Upper lobe of left lung (tissue), 6 donors: ENCODE measurements at regions not wholly inside any gene's neighbourhood (a gene's known extent, or its start where the extent isn't known, plus 50 kb on each side); places are given as distances from the start of the nearest gene placed in this dataset.

Experiments used
- ATAC-seq, 2 donors: fragments of 200-7000 bp; cut with Tn5 transposase; one replicate each; pipeline ENCODE4 v1.9.1; 2022; ENCODE audit warnings: mild to moderate bottlenecking in 2 of 2, moderate library complexity in 2 of 2; ENCODE audit not compliant: low FRiP score in 2 of 2
- DNase-seq, 2 donors: peaks; one replicate each; pipeline ENCODE4 v3.0.0-alpha.2; 2019 to 2020
- H3K27ac ChIP-seq, 4 donors: fragments of 200-600 bp; sonication (generic); one replicate each; pipeline ENCODE4 v1.5.1; 2016 to 2019
- H3K27me3 ChIP-seq, 4 donors: fragments of 200-600 bp; sonication (generic); one replicate each; pipeline ENCODE4 v1.5.1; 2017 to 2019
- H3K36me3 ChIP-seq, 4 donors: fragments of 200-600 bp; sonication (generic); one replicate each; pipeline ENCODE4 v1.5.1; 2016 to 2019
- H3K4me1 ChIP-seq, 4 donors: fragments of 200-600 bp; sonication (generic); one replicate each; pipeline ENCODE4 v1.5.1; 2018 to 2019
- H3K4me3 ChIP-seq, 4 donors: fragments of 200-600 bp; sonication (generic); one replicate each; pipeline ENCODE4 v1.5.1; 2017 to 2019; ENCODE audit warnings: mild to moderate bottlenecking in 2 of 4, moderate library complexity in 1 of 4
- H3K9me3 ChIP-seq, 4 donors: fragments of 200-600 bp; sonication (generic); one replicate each; pipeline ENCODE4 v1.5.1; 2018 to 2019
- CTCF ChIP-seq, 6 experiments: fragments of 450-650 bp in 4 of 6; fragments of 200-600 bp in 2 of 6; sonication (generic) in 2 of 6; IDR thresholded peaks; one replicate each; pipeline ENCODE4 v1.5.1; 2016 to 2019; ENCODE audit warnings: antibody characterized with exemption in 6 of 6
- EP300 ChIP-seq, 4 donors: sonication (generic); formaldehyde crosslinking; IDR thresholded peaks; one replicate each; pipeline ENCODE4 v1.5.1; 2017; ENCODE audit warnings: antibody characterized with exemption in 4 of 4, control low read depth in 2 of 4
- POLR2A ChIP-seq, 4 donors: fragments of 450-650 bp; IDR thresholded peaks; one replicate each; pipeline ENCODE4 v1.5.1; 2016 to 2017; ENCODE audit warnings: antibody characterized with exemption in 4 of 4, mild to moderate bottlenecking in 2 of 4
- POLR2AphosphoS5 ChIP-seq, 2 donors: sonication (generic); formaldehyde crosslinking; IDR thresholded peaks; one replicate each; pipeline ENCODE4 v1.5.1; 2017; ENCODE audit warnings: antibody characterized with exemption in 2 of 2
- WGBS, 2 donors: methylation state at CpG; one replicate each; pipeline ENCODE4 v1.1.5; 2017 to 2018; 5-methylcytosine and 5-hydroxymethylcytosine counted together
- donor health status: DM: no; HTN: no; CAD: no; lungs with moderate emphysema.
- donor health status: DM: no; HTN: yes; CAD: no; lungs with severe emphysema.

- no peak for ATAC-seq
- Histone ChIP-seq H3K4me1 (peaks cover 0 to 8% (median 2%) of the 10 kb centered on the region in 4 donors), H3K4me3 (no peak overlapping the region), H3K9me3 (no peaks in the 10 kb centered on the region), H3K27me3 (no peaks in the 10 kb centered on the region), H3K36me3 (no peaks in the 10 kb centered on the region), H3K27ac (no peak overlapping the region)
- TF ChIP-seq POLR2AphosphoS5 (IDR thresholded peaks at IDR 0.05) (no peak), CTCF (IDR thresholded peaks at IDR 0.05) (no peak), POLR2A (IDR thresholded peaks at IDR 0.05) (no peak), EP300 (IDR thresholded peaks at IDR 0.05) (no peak)
- DNase-seq = no peak
- WGBS, 2 donors = 52 to 79% methylated on average over 1 of the region's 1 CpG
These were observed 122.0 kb upstream of the ALDH1A3 start for GRCh38 chr15:100757661-100758060.

GRCh38 chr15:100758555-100758954, 121.1 kb upstream of the ALDH1A3 start:
- H3K9me3 ChIP-seq = no peaks in the 10 kb centered on the region
- 70 to 74% methylated on average over 6 of the region's 6 CpGs for WGBS, 2 donors
- TF ChIP-seq CTCF (IDR thresholded peaks at IDR 0.05) (no peak), EP300 (IDR thresholded peaks at IDR 0.05) (no peak), POLR2A (IDR thresholded peaks at IDR 0.05) (no peak), POLR2AphosphoS5 (IDR thresholded peaks at IDR 0.05) (no peak)
- H3K4me3 ChIP-seq = no peak overlapping the region
- no peaks in the 10 kb centered on the region for H3K36me3 ChIP-seq
- DNase-seq (no peak), ATAC-seq (no peak)
- H3K4me1 ChIP-seq = peaks cover 0 to 8% (median 2%) of the 10 kb centered on the region in 4 donors
- H3K27ac ChIP-seq = no peak overlapping the region
- no peaks in the 10 kb centered on the region for H3K27me3 ChIP-seq

- TF ChIP-seq POLR2AphosphoS5 (IDR thresholded peaks at IDR 0.05) (no peak), POLR2A (IDR thresholded peaks at IDR 0.05) (no peak), CTCF (IDR thresholded peaks at IDR 0.05) (no peak), EP300 (IDR thresholded peaks at IDR 0.05) (no peak)
- Histone ChIP-seq H3K4me1 (peaks cover 0 to 8% (median 2%) of the 10 kb centered on the region in 4 donors), H3K4me3 (no peak overlapping the region), H3K9me3 (no peaks in the 10 kb centered on the region), H3K27ac (no peak overlapping the region), H3K27me3 (no peaks in the 10 kb centered on the region), H3K36me3 (no peaks in the 10 kb centered on the region)
- 33 to 40% methylated on average over 6 of the region's 6 CpGs for WGBS, 2 donors
- ATAC-seq (peak in 1 of 2 donors; percentile 76), DNase-seq (no peak)
These were observed 120.5 kb upstream of the ALDH1A3 start for GRCh38 chr15:100759106-100759505.

GRCh38 chr15:100759698-100760356, 119.8 kb upstream of the ALDH1A3 start:
- peaks cover 0 to 8% (median 2%) of the 10 kb centered on the region in 4 donors for H3K4me1 ChIP-seq
- no peaks in the 10 kb centered on the region for H3K27me3 ChIP-seq
- DNase-seq = no peak
- peak; percentile 49 to 89 for ATAC-seq
- no peak overlapping the region for H3K4me3 ChIP-seq
- no peak overlapping the region for H3K27ac ChIP-seq
- TF ChIP-seq POLR2A (IDR thresholded peaks at IDR 0.05) (no peak), POLR2AphosphoS5 (IDR thresholded peaks at IDR 0.05) (no peak), EP300 (IDR thresholded peaks at IDR 0.05) (no peak), CTCF (IDR thresholded peaks at IDR 0.05) (no peak)
- H3K36me3 ChIP-seq = no peaks in the 10 kb centered on the region
- 31 to 51% methylated on average over 6 to 12 of the region's 12 CpGs for WGBS, 2 donors
- H3K9me3 ChIP-seq = no peaks in the 10 kb centered on the region

GRCh38 chr15:100760357-100760903, 119.2 kb upstream of the ALDH1A3 start:
- TF ChIP-seq CTCF (IDR thresholded peaks at IDR 0.05) (no peak), POLR2A (IDR thresholded peaks at IDR 0.05) (no peak), EP300 (IDR thresholded peaks at IDR 0.05) (no peak), POLR2AphosphoS5 (IDR thresholded peaks at IDR 0.05) (no peak)
- no peak for DNase-seq
- ATAC-seq = no peak
- H3K27me3 ChIP-seq = no peaks in the 10 kb centered on the region
- H3K27ac ChIP-seq = no peak overlapping the region
- H3K9me3 ChIP-seq = no peaks in the 10 kb centered on the region
- no peak overlapping the region for H3K4me3 ChIP-seq
- WGBS, 2 donors = 85 to 87% methylated on average over 5 to 6 of the region's 6 CpGs
- H3K36me3 ChIP-seq = no peaks in the 10 kb centered on the region
- peaks cover 0 to 8% (median 2%) of the 10 kb centered on the region in 4 donors for H3K4me1 ChIP-seq
